Hepatocyte (in vitro differentiated cells): ENCODE measurements at regions not wholly inside any gene's neighbourhood (a gene's known extent, or its start where the extent isn't known, plus 50 kb on each side); places are given as distances from the start of the nearest gene placed in this dataset.

Source experiments
- DNase-seq: peaks from one replicate; pipeline ENCODE4 v3.0.0-alpha.2; 2016; ENCODE audit warnings: low spot score
- H2AFZ ChIP-seq: fragments of 200-600 bp; sonication (generic); 2 replicates; pipeline ENCODE4 v1.6.0; 2016; ENCODE audit warnings: antibody characterized with exemption, mild to moderate bottlenecking
- H3K27ac ChIP-seq: fragments of 200-600 bp; sonication (generic); 2 replicates; pipeline ENCODE4 v1.5.1; 2016; ENCODE audit warnings: mild to moderate bottlenecking
- H3K27me3 ChIP-seq: fragments of 200-600 bp; sonication (generic); 2 replicates; pipeline ENCODE4 v1.6.1; 2016
- H3K36me3 ChIP-seq: fragments of 200-600 bp; sonication (generic); replicated peaks from 2 replicates; pipeline ENCODE4 v1.5.1; 2016; ENCODE audit warnings: low read depth; ENCODE audit not compliant: insufficient read depth
- H3K4me1 ChIP-seq: fragments of 200-600 bp; sonication (generic); 2 replicates; pipeline ENCODE4 v1.5.1; 2016; ENCODE audit warnings: mild to moderate bottlenecking, moderate library complexity; ENCODE audit not compliant: insufficient read depth
- H3K4me2 ChIP-seq: fragments of 200-600 bp; sonication (generic); 2 replicates; pipeline ENCODE4 v1.6.0; 2016
- H3K4me3 ChIP-seq: fragments of 200-600 bp; sonication (generic); 2 replicates; pipeline ENCODE4 v1.5.1; 2016; ENCODE audit warnings: mild to moderate bottlenecking
- H3K79me2 ChIP-seq: fragments of 200-600 bp; sonication (generic); 2 replicates; pipeline ENCODE4 v1.6.0; 2017; ENCODE audit warnings: mild to moderate bottlenecking
- H3K9me2 ChIP-seq: fragments of 200-600 bp; sonication (generic); replicated peaks from 2 replicates; pipeline ENCODE4 v1.6.0; 2017; ENCODE audit warnings: mild to moderate bottlenecking; ENCODE audit not compliant: insufficient read depth
- H3K9me3 ChIP-seq: fragments of 200-600 bp; sonication (generic); 2 replicates; pipeline ENCODE4 v1.5.1; 2016; ENCODE audit warnings: low read depth, mild to moderate bottlenecking
- H4K20me1 ChIP-seq: fragments of 200-600 bp; sonication (generic); 2 replicates; pipeline ENCODE4 v1.6.0; 2016; ENCODE audit warnings: mild to moderate bottlenecking; ENCODE audit not compliant: insufficient read depth, poor library complexity, severe bottlenecking
- CTCF ChIP-seq: fragments of 200-600 bp; sonication (generic); IDR thresholded peaks from 2 replicates; pipeline ENCODE4 v1.5.1; 2016; ENCODE audit warnings: antibody characterized with exemption, mild to moderate bottlenecking; ENCODE audit not compliant: poor library complexity
- EZH2 ChIP-seq: fragments of 200-600 bp; sonication (generic); IDR thresholded peaks from 2 replicates; pipeline ENCODE4 v1.6.1; 2016; ENCODE audit warnings: antibody characterized with exemption, mild to moderate bottlenecking, borderline replicate concordance
- EZH2phosphoT487 ChIP-seq: fragments of 200-600 bp; sonication (generic); IDR thresholded peaks from one replicate; pipeline ENCODE4 v1.6.1; 2018; ENCODE audit warnings: antibody characterized with exemption, mild to moderate bottlenecking, low read depth, moderate library complexity; ENCODE audit not compliant: unreplicated experiment, severe bottlenecking
- WGBS: methylation state at CpG from one replicate; pipeline ENCODE4 v1.1.6; 2016; ENCODE audit warnings: low lambda C conversion rate; ENCODE audit errors: missing lambda C conversion rate; 5-methylcytosine and 5-hydroxymethylcytosine counted together

- Histone ChIP-seq H3K36me3 (no peaks in the 10 kb centered on the region), H3K79me2 (no peaks in the 10 kb centered on the region), H3K9me3 (no peaks in the 10 kb centered on the region), H3K4me2 (no peak overlapping the region), H2AFZ (no peak overlapping the region), H3K27me3 (no peaks in the 10 kb centered on the region), H3K27ac (no peak overlapping the region), H3K4me1 (no peaks in the 10 kb centered on the region), H4K20me1 (no peaks in the 10 kb centered on the region), H3K4me3 (no peak overlapping the region), H3K9me2 (no peaks in the 10 kb centered on the region)
- WGBS: 100% methylated on average over 1 of the region's 1 CpG
- no peak for TF ChIP-seq EZH2
- TF ChIP-seq CTCF: no peak
- TF ChIP-seq EZH2phosphoT487: no peak
- no peak for DNase-seq
These were observed 308.2 kb upstream of the PRR16 start for GRCh38 chr5:120155873-120156272.

DNA sequence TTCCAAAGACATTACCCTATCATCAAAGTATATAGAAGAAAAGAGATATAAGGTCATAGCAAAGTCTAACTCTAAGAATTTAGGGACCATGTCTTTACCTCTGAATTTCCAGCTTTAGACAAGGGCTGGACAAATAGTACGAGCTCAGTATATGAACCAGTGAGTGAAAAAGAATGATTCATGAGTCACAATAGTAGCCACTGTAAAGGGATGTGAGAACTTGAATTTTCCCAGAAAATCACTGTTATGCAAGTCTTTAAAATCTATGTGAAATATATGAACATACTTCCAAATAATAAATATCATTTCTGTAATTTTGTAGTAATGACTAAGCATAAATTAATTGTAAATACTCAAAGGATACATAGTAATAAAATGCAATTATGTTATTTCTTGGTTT, 305.9 kb upstream of the PRR16 start:
- Histone ChIP-seq H3K9me3 (no peaks in the 10 kb centered on the region), H3K36me3 (no peaks in the 10 kb centered on the region), H3K79me2 (no peaks in the 10 kb centered on the region), H2AFZ (no peak overlapping the region), H3K4me3 (no peak overlapping the region), H3K27ac (no peak overlapping the region), H3K27me3 (no peaks in the 10 kb centered on the region), H3K4me1 (no peaks in the 10 kb centered on the region), H3K9me2 (no peaks in the 10 kb centered on the region), H4K20me1 (no peaks in the 10 kb centered on the region), H3K4me2 (no peak overlapping the region)
- DNase-seq: no peak
- WGBS: 85% methylated on average over 1 of the region's 1 CpG
- TF ChIP-seq EZH2 (no peak), CTCF (no peak), EZH2phosphoT487 (no peak)

DNA sequence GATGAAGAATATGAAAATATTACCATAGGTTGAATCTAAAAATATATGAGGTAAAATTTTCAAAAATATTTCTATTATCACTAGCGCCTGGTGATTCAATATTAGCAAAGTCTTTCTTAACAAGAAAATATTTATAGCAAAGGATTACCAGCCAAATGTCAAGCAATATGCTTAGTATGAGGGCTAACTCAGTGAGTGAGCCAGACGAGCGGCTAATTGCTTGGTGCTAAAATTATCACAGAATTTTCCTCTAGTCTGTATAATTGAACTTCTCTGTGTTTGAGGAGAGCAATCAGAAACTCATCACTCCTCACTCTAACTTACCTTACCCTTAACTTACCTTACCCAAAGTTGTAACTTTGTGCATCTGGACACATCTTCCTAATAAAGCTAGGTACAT, 304.9 kb upstream of the PRR16 start:
- Histone ChIP-seq H3K4me3 (no peak overlapping the region), H3K9me3 (no peaks in the 10 kb centered on the region), H3K27ac (peak overlapping the region; percentile 9), H4K20me1 (no peaks in the 10 kb centered on the region), H3K36me3 (no peaks in the 10 kb centered on the region), H2AFZ (no peak overlapping the region), H3K9me2 (no peaks in the 10 kb centered on the region), H3K27me3 (no peaks in the 10 kb centered on the region), H3K4me2 (no peak overlapping the region), H3K4me1 (no peaks in the 10 kb centered on the region), H3K79me2 (no peaks in the 10 kb centered on the region)
- TF ChIP-seq EZH2phosphoT487 (no peak), CTCF (no peak), EZH2 (no peak)
- no peak for DNase-seq
- WGBS: 91% methylated on average over 3 of the region's 3 CpGs
